ENCODE measurements at regions not wholly inside any gene's neighbourhood (a gene's known extent, or its start where the extent isn't known, plus 50 kb on each side); places are given as distances from the start of the nearest gene placed in this dataset.

DNA sequence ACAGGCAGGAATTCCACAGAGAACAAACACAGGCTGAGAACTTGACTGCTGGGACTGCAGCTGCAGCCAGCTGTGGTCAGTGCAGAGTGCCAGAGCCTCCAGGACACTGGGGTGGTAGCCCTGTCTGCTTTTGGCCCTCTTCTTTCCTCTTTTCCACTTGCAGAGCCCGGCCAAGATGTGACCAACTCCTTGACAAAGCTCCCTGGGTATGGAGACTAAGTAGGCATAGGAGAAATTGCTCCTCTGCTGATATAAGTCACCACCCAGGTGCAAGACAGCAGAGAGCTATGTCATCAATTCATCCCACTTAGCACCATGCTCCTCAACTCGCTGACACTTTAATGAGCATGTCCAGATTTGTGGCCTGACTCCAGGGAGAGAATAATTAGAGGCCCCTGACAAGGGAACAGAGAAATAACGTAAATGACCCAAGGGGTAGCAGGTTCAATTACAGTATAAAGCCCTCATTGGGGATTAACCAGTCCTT is 369.4 kb upstream of the B3GAT1 start:
- no peaks in the 10 kb centered on the region for H3K4me1 Mint-ChIP-seq
- ChIA-PET CTCF (no interaction called here), POLR2A (no interaction called here)
- Histone ChIP-seq H3K4me2 (replicated peaks; ENCODE audit: low read depth, low read length, poor library complexity, severe bottlenecking) (no peak overlapping the region), H3K9me3 (ENCODE audit: control extremely low read depth in 1 of 3, control insufficient read depth in 2 of 3, insufficient read depth in 1 of 3, low read length in 2 of 3) (peaks cover 0 to 9% (median 0%) of the 10 kb centered on the region in 3 donors), H3K27ac (ENCODE audit: low read length in 2 of 2) (no peak overlapping the region), H2AFZ (ENCODE audit: insufficient read depth, low read depth, low read length, poor library complexity, severe bottlenecking) (no peak overlapping the region), H3K4me3 (ENCODE audit: control extremely low read depth in 1 of 5, extremely low read depth in 1 of 5, insufficient read depth in 1 of 5, low read depth in 2 of 5, low read length in 4 of 5) (no peak overlapping the region), H3K27me3 (replicated peaks in 1 of 4; ENCODE audit: control extremely low read depth in 1 of 4, control insufficient read depth in 3 of 4, insufficient read depth in 4 of 4, low read length in 3 of 4) (no peaks in the 10 kb centered on the region), H4K20me1 (ENCODE audit: control insufficient read depth, insufficient read depth, low read length, poor library complexity, severe bottlenecking) (no peaks in the 10 kb centered on the region), H3K4me1 (ENCODE audit: control insufficient read depth in 2 of 2, insufficient read depth in 2 of 2, low read length in 2 of 2) (no peaks in the 10 kb centered on the region), H3K36me3 (replicated peaks in 1 of 2; ENCODE audit: control extremely low read depth in 1 of 2, control insufficient read depth in 1 of 2, extremely low read depth in 1 of 2, insufficient read depth in 2 of 2, low read length in 1 of 2) (no peaks in the 10 kb centered on the region), H3K9ac (ENCODE audit: low read length) (no peak overlapping the region), H3K79me2 (ENCODE audit: control insufficient read depth, insufficient read depth, low read length) (no peaks in the 10 kb centered on the region)
- H3K27me3 Mint-ChIP-seq = peaks cover 7% of the 10 kb centered on the region
- ATAC-seq (ENCODE audit: low read depth) (no peak), DNase-seq (no peak)
- TF ChIP-seq, protein P1, sequence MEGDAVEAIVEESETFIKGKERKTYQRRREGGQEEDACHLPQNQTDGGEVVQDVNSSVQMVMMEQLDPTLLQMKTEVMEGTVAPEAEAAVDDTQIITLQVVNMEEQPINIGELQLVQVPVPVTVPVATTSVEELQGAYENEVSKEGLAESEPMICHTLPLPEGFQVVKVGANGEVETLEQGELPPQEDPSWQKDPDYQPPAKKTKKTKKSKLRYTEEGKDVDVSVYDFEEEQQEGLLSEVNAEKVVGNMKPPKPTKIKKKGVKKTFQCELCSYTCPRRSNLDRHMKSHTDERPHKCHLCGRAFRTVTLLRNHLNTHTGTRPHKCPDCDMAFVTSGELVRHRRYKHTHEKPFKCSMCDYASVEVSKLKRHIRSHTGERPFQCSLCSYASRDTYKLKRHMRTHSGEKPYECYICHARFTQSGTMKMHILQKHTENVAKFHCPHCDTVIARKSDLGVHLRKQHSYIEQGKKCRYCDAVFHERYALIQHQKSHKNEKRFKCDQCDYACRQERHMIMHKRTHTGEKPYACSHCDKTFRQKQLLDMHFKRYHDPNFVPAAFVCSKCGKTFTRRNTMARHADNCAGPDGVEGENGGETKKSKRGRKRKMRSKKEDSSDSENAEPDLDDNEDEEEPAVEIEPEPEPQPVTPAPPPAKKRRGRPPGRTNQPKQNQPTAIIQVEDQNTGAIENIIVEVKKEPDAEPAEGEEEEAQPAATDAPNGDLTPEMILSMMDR (IDR thresholded peaks at IDR 0.05) = no peak
- TF ChIP-seq EZH2 (IDR thresholded peaks at IDR 0.05; ENCODE audit: borderline replicate concordance, insufficient read depth, low read depth, low read length, poor library complexity, severe bottlenecking) = no peak
- H3K27ac Mint-ChIP-seq = no peak overlapping the region
- WGBS (ENCODE audit: insufficient coverage) = 59% methylated on average over 2 of the region's 3 CpGs
- H3K4me3 Mint-ChIP-seq = no peak overlapping the region
- H3K9me3 Mint-ChIP-seq (ENCODE audit: insufficient read depth) = no peaks in the 10 kb centered on the region
- intact Hi-C loops (cut with micrococcal nuclease) = no loop called here

DNA sequence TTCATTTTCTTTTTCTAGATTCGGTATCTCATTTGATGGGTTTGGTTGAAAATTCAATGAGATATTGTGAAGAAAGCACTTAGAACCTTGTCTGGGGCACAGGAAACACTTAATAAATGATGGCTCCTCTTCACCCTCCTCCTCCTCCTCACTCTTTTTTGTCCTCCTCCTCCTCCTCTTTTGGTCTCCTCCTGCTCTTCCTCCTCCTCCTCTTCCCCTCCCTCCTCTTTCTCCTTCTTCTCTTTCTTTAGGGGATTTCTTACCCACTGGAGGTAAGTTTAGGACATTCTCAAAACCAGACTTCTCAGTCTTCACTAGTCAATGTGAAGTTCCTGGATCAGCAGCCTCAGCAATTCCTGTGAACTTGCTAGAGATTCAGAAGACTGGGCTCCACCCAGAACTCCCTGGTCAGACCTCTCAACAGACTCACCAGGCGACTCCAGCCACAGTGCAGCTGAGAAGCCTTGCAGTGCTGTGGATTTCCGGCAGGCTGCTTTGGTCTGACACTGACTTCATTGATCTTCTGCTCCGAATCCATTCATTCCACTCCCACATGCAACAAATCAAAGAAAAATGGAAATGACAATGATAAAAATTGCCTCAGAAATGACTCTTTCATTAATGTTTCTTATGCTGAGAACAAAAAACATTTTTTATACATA is 368.6 kb upstream of the B3GAT1 start:
- DNase-seq (no peak), ATAC-seq (ENCODE audit: low read depth) (no peak)
- Mint-ChIP-seq H3K27me3 (peaks cover 7% of the 10 kb centered on the region), H3K9me3 (ENCODE audit: insufficient read depth) (no peaks in the 10 kb centered on the region), H3K4me1 (no peaks in the 10 kb centered on the region), H3K4me3 (no peak overlapping the region), H3K27ac (no peak overlapping the region)
- no peaks in the 10 kb centered on the region for H3K36me3 ChIP-seq (replicated peaks in 1 of 2; ENCODE audit: control extremely low read depth in 1 of 2, control insufficient read depth in 1 of 2, extremely low read depth in 1 of 2, insufficient read depth in 2 of 2, low read length in 1 of 2)
- H3K4me3 ChIP-seq (ENCODE audit: control extremely low read depth in 1 of 5, extremely low read depth in 1 of 5, insufficient read depth in 1 of 5, low read depth in 2 of 5, low read length in 4 of 5) = no peak overlapping the region
- intact Hi-C loops (cut with micrococcal nuclease) = no loop called here
- H3K9ac ChIP-seq (ENCODE audit: low read length) = no peak overlapping the region
- no peak overlapping the region for H2AFZ ChIP-seq (ENCODE audit: insufficient read depth, low read depth, low read length, poor library complexity, severe bottlenecking)
- no peaks in the 10 kb centered on the region for H4K20me1 ChIP-seq (ENCODE audit: control insufficient read depth, insufficient read depth, low read length, poor library complexity, severe bottlenecking)
- H3K4me2 ChIP-seq (replicated peaks; ENCODE audit: low read depth, low read length, poor library complexity, severe bottlenecking) = no peak overlapping the region
- TF ChIP-seq, protein P1 (IDR thresholded peaks at IDR 0.05) = no peak
- no peaks in the 10 kb centered on the region for H3K4me1 ChIP-seq (ENCODE audit: control insufficient read depth in 2 of 2, insufficient read depth in 2 of 2, low read length in 2 of 2)
- no peaks in the 10 kb centered on the region for H3K79me2 ChIP-seq (ENCODE audit: control insufficient read depth, insufficient read depth, low read length)
- POLR2A ChIA-PET = no interaction called here
- no peaks in the 10 kb centered on the region for H3K27me3 ChIP-seq (replicated peaks in 1 of 4; ENCODE audit: control extremely low read depth in 1 of 4, control insufficient read depth in 3 of 4, insufficient read depth in 4 of 4, low read length in 3 of 4)
- peaks cover 0 to 4% (median 0%) of the 10 kb centered on the region in 3 donors for H3K9me3 ChIP-seq (ENCODE audit: control extremely low read depth in 1 of 3, control insufficient read depth in 2 of 3, insufficient read depth in 1 of 3, low read length in 2 of 3)
- no peak overlapping the region for H3K27ac ChIP-seq (ENCODE audit: low read length in 2 of 2)
- 83% methylated on average over 2 of the region's 4 CpGs for WGBS (ENCODE audit: insufficient coverage)
- CTCF ChIA-PET = no interaction called here
